ENCODE measurements at regions not wholly inside any gene's neighbourhood (a gene's known extent, or its start where the extent isn't known, plus 50 kb on each side); places are given as distances from the start of the nearest gene placed in this dataset.

- no peak for DNase-seq (ENCODE audit: low spot score)
These were observed 106.8 kb downstream of the ZBTB18 start for GRCh38 chr1:244157731-244158438.

DNA sequence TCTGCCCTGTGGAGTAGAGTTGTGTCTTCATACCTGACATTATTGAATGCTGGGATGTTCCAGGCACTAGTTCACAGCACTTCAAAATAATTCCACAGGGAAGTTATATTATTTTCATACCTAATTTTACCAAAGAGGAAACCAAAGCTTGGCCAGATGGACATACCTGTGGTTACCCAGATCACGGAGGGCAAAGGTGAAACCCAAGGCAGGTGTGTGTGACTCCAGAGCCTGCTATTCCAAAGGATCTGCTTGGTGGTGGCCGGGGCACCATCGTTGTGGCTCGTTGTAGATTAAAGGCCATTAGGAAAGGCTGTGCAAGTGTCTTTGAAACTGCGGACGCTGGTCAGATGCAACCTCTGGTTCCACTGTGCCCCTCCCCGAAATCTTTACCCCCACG, 108.6 kb downstream of the ZBTB18 start:
- DNase-seq (ENCODE audit: low spot score): no peak

GRCh38 chr1:244160455-244161235, 109.6 kb downstream of the ZBTB18 start:
- DNase-seq (ENCODE audit: low spot score): no peak

- no peak for DNase-seq (ENCODE audit: low spot score)
These were observed 110.1 kb downstream of the ZBTB18 start for GRCh38 chr1:244161236-244161510.

- no peak for DNase-seq (ENCODE audit: low spot score)
These were observed 111.9 kb downstream of the ZBTB18 start for GRCh38 chr1:244162786-244163530.

GRCh38 chr1:244163861-244164510, 112.9 kb downstream of the ZBTB18 start:
- peak; percentile 96 for DNase-seq (ENCODE audit: low spot score)

GRCh38 chr1:244164511-244164890, 113.4 kb downstream of the ZBTB18 start:
- DNase-seq (ENCODE audit: low spot score): no peak

- DNase-seq (ENCODE audit: low spot score): no peak
These were observed 113.9 kb downstream of the ZBTB18 start for GRCh38 chr1:244165021-244165420.

DNA sequence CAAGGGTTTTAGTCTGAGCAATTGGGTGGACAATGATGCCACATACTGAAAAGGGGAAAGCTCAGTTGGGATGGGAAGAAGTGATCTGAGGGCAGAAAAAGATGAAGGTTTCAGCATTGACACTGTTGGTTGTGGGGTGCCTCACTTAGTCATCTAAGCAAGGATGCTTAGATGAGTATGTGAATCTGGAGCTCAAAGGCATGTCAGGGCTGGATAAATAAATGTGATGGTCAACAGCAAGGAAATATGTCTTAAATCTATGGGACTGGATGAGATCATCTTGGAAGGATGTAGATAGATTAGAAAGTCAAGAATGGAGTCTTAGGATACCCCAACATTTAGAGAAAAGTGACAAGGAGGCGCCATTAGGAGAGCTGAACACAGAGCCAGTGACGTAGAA, 114.6 kb downstream of the ZBTB18 start:
- no peak for DNase-seq (ENCODE audit: low spot score)

DNA sequence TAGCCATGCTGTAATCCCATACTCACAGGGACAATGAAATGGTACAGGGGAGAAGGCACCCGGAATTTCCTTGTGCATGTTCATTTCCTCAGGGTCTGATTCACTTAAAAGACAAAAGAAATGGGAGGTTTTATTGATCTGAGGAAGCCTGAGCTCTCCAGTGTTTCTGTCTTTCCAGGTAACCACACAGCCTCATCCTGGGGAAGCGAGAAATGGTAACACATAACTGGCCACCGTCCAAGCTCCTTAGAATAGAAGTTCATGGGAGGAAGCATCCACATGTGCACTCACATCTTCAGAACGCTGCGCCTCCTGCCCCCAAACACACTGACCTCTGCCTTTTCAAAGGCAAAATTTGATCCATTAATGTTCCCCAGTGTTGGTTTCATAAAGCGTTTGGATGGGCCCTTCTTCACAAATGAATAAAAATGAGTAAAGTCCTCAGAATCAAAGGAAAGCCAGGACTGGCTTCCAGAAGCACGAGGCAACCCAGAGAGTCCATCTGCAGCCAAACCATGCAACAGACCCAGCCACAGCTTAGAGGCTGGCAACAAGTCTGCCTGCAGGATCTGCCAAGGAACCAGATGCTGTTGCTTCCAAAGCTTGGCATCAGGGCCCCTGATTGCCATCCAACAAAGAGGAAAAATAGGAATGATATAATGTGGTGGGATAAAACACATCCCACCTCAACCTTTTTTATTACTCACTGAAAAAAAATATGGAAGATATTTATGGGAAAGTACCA, 120.3 kb downstream of the ZBTB18 start:
- no peak for DNase-seq (ENCODE audit: low spot score)

GRCh38 chr1:244173240-244173639, 122.2 kb downstream of the ZBTB18 start:
- no peak for DNase-seq (ENCODE audit: low spot score)

DNA sequence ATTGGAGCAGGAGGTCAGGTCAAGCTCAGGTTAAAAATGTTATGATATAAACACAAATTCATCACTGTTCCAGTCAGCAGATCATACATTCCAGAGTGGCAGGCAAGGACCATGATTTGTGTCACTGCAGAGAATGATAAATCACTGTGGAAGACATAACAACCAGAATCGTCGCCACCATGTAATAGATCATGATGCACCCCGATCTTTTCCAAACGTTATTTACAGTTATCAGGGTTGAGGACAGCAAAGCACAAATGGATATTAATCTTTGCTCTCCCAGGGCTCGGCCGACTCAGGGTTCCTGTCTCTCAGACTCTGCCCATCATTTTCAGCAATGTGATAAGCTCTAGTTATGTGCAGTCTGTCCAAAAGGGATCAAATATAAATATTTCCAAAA, 122.7 kb downstream of the ZBTB18 start:
- no peak for DNase-seq (ENCODE audit: low spot score)

DNA sequence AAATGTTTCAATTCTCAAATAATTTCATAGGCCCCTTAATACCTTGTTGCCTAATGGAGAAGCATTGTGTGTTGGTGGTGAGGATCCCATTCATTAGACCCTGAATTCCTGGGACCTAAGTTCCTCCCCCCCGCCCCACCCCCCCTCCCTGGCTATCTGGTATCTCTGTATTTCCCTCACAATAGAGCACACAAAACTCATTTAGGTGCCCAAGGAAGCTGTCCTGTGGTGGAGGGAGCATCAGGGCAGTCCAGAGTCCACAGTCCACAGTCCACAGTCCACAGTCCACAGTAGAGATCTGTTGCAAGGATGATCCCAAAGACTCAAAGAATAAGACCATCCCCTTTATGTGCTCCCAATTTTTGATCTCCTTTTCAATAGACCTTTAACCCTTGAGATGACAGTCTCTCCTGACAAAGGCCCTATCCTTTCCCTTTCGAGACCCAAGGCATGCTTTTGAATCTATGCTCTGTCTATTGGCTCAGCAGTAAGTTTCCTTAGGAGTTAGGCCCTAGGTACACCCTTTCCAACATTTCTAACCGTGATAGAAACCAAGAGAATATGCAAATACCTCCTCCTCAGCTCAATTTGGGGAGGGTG, 123.9 kb downstream of the ZBTB18 start:
- DNase-seq (ENCODE audit: low spot score): no peak

DNA sequence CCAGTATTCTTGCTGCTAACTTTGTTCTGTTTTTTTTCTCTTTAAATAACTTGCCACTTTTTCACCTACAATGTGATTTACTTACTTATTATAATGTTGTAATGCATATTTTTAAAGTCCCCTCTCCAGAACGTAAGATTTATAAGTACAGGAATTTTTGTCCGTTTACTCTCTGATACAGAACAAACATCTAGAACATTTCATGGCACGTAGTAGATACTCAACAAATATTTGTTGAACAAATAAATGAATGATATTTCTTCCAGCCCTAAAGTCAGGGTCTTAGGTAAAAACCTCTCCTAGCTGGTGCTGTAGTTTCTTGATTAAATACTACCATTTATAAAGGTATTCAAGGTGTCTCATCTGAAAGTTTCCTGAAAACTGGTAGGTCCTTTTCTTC, 125.1 kb downstream of the ZBTB18 start:
- no peak for DNase-seq (ENCODE audit: low spot score)

GRCh38 chr1:244180256-244180655, 129.2 kb downstream of the ZBTB18 start:
- no peak for DNase-seq (ENCODE audit: low spot score)

GRCh38 chr1:244181867-244182266, 130.8 kb downstream of the ZBTB18 start:
- DNase-seq (ENCODE audit: low spot score): no peak

- DNase-seq (ENCODE audit: low spot score): no peak
These were observed 132.0 kb downstream of the ZBTB18 start for GRCh38 chr1:244183037-244183436.

- DNase-seq (ENCODE audit: low spot score): no peak
These were observed 135.3 kb downstream of the ZBTB18 start for GRCh38 chr1:244186372-244186771.

GRCh38 chr1:244187310-244187709, 136.2 kb downstream of the ZBTB18 start:
- DNase-seq (ENCODE audit: low spot score): no peak

DNA sequence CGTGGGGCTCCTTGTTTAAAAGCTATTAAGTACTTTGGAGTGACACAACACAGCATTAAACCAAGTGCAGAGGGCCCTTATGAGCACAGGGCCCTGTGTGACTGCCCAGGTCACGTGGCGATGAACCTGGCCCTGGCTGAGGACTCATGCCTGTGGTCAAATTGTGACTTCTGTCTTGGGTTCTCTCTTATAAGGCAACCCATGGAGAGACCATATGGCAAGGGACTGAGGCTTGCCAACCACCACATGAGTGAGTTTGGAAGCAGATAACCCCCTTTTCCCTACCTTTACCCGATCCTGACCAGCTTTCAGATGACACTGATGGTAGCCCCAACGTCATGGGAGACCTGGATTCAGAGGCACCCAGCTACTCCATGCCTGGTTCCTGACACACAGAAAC, 140.5 kb downstream of the ZBTB18 start:
- no peak for DNase-seq (ENCODE audit: low spot score)

DNA sequence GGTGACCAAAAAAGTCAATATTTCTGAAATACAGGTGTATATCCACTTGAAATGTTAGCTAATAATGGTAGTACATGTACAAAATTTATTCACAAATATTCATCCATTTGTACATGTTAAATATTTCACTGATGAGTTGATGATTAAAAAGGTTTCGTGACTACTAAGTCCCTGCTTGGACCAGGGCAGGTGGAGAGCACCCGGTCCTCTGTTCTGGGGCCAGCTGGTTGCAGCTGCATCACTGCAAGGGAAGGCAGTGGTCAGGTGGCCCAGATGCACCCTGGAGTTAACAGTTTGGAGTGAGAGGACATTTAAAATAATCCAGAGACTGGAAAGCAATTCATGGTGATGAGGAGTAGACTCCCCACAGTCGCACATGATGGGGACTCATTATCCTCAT, 141.2 kb downstream of the ZBTB18 start:
- DNase-seq (ENCODE audit: low spot score): no peak

Data from H4 (cell line).